GM04504 (cell line): ENCODE measurements at regions not wholly inside any gene's neighbourhood (a gene's known extent, or its start where the extent isn't known, plus 50 kb on each side); places are given as distances from the start of the nearest gene placed in this dataset.
"Not testable (repeated sequence)": the region's sequence is repeated elsewhere in the genome, so short reads cannot be mapped to it uniquely, and the experiment has no call there.

Experiments used
- DNase-seq: peaks from one replicate; pipeline ENCODE4 v3.0.0-alpha.2; 2012; ENCODE audit warnings: low read depth

DNA sequence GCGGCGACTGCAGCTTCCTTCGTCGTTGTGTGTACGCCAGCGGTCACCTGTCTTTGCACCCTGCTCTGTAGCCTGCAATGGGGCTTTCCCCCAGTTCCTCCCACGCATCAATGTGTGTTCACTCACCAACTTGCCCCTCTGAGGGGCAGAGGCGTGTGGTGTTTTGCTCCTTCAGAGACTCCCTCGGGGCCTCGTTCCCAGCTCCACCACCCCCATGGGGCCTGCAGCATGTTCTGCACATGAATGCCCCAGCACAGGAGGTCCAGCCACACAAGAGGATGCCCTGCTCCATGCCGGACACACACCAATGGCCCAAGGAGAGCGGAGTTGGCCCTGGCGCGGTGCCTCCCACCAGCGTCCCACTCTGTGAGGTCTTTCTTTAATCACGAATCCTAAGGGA, 196.8 kb downstream of the BANP start:
- DNase-seq = not testable (repeated sequence)

DNA sequence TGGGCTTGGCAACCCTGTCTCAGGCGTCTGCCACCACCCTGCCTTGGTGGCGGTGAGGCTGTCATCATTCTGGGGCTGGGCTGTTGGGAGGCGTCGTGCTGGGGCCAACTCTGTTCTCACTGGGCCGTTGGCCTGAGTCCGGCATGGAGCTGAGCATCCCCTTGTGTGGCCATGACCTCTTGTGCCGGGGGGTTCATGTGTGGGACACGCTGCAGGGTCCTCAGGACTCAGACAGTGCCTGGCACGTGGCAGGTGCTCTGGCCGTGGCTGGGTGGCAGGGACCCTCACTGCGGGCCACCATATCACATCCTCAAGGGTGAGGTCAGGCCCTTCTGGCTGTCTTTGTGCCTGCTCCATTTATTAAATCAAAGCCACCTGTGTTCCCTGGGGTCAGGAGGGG, 197.4 kb downstream of the BANP start:
- not testable (repeated sequence) for DNase-seq

DNA sequence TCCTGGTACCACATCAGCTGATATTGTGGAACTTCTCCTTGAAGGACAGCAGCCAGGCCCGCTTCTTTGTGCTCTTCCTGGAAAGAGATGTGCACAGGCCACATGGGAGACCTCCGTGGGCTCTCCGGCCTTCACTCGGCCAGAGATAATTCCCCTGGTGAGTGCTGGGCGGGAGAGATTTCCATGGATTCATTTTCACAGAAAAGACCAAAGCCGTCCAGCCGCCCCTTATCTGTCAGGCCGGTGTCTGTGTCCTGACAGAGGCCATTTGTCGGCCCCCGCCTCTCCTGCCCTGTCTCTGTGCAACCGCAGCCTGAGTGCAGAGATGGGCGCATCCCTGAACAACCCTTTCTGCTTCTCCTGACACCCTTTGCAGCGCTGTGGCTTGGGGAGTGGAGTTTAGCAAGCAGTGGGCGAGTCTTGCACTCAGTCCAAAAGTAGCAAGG, 197.9 kb downstream of the BANP start:
- not testable (repeated sequence) for DNase-seq

DNA sequence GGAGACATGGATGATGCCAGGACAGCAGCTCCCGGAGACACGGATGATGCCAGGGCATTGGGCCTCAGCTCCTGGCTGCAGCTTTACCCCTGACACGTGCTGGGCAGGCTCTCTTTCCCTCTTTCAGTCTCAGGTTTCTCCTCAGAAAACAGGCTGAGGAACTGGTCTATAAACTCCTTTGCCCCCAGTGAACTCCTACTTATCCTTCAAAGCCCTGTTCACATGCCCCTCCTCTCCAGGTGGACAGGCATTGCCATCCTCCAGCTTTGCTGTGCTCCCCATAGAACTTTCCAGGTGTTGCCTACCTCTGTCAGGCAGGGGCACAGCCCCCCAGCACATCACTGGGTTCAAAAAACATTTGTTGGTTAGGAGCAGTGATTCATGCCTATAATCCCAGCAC, 198.4 kb downstream of the BANP start:
- not testable (repeated sequence) for DNase-seq

DNA sequence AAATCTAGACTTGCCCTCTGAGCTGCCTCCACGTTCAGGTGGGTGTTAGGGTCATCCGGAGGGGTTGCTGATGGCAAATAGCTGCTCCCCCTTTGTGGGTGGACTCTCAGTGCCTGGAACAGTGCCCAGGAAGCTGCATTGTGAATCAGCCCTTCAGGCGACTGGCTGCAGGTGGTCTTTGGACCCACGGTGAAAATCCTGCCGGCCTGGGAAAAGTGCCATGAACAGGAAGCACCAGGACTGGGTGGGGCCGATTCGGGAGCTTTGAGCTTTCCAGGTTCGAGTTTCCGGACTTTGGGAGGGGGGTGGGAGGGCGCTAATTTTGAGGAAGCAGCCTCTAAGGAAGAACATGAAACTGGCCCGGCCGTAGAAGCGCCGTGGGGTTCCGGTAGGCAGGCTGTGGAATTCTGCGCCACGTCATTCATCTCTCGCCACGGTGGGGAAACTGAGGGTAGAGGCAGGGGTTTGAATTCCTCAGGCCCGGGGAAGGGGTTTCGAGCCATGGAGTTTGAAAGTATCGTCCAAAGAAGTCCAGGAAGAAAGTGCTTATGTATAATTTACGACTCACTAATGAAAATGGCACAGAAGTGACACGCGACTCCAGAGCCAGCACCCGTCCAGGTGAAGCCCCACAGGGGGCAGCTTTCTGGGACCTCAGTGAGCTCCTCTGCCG, 199.4 kb downstream of the BANP start:
- DNase-seq = not testable (repeated sequence)

DNA sequence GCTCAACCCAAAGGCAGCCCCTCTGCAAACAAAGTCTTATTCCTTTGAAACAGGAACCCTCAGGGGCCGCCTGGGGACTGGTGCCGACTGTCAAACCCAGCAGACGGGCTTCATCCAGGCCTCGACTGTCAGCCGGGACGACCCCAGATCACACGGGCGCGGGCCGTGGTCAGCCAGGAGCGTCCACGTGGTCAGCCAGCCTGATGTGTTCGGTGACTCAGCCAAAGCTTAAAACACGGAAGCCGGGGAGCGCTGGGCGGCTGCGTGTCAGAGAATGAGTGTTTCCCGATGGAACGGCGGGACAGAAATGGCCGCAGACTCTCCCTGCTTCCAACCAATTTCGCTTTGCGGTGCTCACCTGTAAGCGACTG, 199.9 kb downstream of the BANP start:
- DNase-seq = not testable (repeated sequence)

DNA sequence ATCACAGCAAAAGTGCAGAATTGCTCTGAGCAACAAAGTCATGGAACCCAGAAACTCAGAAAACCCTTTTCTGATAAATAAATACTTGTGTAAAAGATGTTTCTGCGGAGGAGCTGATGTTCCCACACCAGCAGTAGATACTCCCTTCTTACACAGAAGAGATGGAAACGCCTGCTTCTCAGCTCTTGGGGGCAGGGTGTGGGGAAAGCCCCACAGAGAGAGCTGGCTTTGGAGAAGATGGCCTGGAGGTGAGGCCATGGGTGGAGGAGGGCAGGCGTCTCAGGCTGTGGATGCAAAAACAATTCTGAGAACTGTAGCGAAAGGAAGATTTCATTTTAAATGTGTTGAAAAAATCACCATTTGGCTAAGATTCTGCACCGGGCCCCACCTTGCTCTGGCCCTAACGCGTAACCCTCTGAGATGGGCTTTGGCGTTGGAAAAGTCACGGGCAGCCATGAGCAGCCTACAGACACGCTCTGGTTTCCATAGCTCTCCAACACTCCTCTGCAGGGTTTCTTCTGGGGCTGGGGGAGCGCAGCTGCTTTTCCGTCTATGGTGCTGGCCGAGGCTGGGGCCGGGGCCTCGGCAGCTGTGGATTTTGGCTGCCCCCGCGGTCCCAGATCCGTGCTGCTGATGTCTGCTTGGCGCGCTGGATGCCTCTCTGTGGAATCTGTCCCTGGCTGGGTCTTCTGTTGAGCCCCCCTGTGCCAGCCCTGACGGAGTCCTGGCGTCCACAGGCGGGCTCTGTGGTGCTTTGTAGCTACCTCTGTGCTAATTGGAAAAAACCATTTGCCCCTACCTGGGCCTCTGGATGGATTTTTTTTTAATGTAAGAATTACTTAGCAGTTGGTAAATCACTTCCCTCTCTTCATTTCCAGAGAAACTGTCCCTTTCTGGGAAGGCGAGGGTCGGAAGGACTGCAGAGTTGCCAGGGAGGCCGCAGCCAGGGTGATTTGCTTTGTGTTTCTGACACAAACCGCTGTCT, 200.9 kb downstream of the BANP start:
- not testable (repeated sequence) for DNase-seq

DNA sequence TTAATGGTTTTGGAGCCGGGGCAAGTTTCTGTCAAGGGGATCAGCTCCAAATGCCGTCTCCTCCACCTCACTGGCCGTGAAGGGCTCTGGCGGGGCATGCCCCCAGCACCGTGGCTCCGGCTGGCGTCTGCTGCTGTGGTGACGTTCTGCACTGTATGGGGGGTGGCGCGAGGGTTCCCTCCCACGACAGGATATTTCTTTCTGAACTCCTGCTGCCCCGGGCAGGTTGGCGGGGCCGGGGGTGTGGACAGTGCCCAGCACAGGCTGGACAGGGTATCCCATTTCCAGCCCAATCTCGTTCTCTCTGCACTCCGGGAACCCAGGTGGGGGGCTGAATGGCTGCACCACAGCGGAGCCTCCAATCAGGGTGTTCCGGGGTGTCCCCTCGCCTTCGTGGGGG, 201.6 kb downstream of the BANP start:
- not testable (repeated sequence) for DNase-seq

DNA sequence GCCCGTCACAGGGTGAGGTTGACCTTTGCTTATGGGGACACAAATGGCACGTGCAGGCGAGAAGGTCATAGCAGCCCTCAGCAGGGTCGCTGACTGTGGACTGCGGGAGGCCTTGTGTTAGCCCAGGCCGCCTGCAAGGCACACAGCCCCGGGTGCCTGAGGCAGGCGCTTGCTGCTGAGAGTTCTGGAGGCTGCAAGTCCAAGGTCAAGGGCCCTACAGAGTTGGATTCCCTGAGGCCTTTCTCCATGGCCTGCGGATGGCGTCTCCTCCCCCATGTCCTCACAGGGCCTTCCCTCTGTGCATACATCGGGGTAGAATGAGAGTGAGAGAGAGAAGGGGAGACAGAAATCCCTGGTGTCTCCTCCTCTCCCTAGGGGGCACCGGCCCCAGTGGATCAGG, 202.3 kb downstream of the BANP start:
- not testable (repeated sequence) for DNase-seq

DNA sequence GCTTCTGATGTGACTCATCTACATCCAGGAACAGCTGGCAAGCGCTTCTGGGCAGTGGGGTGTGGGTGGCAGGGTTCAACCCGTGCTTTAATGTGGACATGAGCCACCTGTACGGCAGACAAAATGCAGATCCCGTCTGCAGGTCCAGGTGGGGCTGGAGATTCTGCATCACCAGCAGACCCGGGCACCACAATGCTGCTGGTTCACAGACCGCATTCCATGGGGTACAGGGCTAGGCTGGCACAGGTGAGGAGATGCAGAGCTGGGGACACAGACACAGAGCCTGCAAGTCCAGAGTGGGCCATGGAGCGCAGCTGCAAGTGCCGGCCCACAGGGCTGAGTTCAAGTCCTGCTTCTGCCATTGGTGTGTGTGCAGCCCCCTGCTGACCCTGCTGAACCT, 203.7 kb downstream of the BANP start:
- not testable (repeated sequence) for DNase-seq

DNA sequence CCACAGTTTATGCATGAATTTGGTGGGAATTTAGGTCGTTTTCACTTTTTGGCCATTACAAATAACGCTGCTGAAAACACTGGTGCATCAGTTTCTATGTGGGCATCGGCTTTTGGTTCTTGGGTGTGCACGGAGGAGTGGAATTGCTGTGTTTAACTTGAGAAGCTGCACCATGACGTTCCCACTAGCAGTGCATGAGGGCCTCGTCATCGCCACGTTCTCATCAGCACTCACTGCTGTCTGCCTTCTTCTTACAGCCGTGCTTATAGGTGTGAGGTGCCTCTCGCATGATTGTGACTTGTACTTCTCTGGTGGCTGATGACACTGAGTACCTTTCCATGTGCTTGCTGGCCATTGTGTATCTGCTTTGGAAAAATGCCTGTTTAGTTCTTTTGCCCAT, 204.4 kb downstream of the BANP start:
- DNase-seq = not testable (repeated sequence)

DNA sequence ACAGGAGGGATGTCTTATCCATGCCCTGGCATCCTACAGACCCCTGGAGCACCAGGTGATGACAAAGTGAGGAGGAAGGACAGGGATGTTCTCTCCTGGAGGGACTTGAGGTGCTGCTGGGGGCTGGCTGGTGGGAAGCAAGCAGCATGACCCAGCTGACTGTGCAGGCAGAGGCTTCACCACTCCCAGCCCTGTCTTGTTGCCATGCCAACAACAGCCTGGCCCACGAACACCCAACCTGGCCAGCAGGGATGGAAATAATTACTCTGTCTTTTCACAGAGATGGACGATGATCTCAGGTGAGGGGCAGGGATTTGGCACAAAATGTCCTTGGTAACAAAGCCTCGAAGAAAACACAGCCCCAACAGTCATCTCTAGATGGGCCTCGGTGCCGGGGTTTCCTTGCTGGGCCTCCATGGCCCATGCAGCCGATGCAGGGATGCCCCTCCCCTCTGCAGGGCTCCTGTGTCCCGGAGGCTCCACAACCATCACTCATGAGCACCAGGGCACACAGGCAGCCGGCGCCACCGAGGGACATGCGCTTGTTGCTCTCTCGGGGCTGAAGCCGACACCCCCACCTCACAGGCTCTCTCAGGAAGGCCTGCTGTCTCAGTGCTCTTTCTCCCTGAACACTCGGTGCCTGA, 205.5 kb downstream of the BANP start:
- not testable (repeated sequence) for DNase-seq

DNA sequence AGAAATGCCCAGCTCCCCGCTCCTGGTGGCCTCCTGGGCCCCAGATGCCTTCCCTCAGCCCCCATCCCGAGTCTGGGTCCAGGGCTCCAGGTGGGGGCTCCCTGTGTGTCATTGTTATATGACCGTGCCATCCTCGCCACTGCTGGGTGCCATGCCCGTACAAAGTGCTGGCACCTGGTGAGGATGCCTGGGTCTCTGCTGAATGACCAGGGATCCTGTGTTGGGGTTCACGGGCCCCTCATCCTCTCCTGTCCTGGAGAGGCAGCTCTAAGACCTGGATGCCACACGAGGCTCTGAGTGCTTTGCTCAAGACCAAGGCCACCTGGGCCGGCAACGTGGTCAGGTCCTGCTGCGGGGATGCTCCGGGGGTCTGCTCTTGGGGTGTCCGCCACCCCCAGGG, 206.5 kb downstream of the BANP start:
- DNase-seq = not testable (repeated sequence)

DNA sequence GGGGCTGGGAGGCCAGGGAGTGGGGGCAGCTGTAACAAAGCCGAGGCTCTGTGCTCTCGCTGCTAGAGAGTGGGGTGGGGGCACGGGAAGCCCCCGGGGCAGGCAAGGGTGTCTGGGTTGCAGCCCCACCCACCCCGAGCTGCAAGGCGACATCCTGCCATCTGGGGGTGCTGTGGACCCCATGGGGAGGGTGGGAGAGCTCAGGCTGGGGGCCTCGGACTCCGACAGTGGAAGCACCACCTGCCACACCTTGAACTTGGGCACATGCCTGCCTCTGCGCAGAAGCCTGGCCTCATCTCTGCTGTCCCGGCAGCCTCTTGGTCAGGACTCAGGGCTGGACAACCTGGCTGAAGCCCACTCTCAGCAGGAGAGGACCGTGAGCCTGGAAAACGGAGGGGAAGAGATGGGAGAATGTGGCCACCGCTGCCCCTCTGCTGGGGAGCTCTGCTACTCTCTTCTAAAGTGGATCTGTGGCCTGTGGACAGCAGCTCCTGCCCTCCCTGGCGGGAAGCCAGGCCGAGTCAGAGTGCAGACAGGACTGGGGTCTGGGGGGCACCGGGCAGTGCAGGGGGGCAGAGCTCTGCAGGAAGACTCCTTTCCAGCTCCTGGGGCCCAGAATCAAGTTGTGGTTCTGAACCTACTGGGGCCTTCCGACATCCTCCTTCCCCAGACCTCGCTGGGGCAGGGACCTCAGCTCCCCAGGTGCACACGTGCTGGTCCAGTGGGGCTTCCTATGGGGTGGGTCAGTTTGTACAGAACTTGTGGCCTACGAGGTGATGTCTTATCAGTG, 207.2 kb downstream of the BANP start:
- not testable (repeated sequence) for DNase-seq

DNA sequence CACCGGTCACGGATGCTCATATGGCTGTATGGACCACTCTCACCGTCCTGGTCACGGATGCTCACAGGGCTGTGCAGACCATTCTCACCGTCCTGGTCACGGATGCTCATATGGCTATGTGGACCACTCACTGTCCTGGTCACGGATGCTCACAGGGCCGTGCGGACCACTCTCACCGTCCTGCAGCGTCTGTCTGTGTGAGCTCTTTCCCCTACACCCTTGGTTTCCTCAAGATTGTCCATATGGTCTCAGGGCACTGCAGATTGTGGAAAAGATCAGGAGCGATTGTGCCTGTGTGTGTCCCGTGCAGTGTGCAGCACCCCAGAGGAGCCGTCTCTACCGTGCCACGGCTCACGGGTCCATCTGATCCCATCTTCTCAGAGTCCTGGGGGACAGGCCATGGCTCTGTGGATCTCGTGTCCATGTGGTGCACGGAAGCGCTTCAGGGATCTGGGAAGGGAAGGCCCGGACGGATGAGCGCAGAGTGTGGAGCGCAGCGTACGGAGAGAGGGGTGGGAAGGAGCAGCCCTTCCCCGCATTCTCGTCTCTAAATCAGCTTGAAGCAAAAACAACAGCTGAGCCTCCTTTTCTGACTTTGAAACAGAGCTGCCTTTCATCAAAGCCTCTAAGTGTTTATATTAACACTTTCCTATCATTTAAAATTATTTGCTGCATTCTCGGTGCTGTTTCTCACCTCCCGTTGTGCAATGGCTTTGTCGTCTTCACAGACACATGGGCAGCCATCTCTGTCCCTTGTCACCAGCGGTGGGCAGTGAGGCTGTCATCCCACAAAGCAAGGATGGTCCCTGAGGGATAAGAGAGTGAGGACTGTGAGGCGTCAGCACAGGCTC, 208.0 kb downstream of the BANP start:
- DNase-seq = not testable (repeated sequence)

DNA sequence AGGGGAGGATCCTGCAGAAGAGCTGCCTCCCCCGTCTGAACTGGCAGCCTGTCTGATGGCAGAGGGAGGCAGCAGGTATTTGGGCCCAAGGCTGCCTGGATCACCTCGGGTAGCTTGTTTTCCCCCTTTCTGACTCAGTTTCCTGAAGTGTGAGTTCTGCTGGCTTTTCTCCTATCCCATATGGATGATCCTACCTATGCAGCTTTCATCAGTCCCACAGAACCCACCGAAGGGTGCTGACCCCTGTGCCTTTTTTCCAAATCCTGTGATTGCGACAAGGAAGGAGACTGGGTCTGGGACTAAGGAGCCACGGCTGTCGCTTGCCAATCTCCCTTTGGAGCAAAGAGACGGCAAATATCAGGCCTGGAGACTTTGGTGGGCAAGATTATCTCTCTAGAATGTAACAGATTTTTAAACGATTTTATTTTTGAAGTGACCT, 208.7 kb downstream of the BANP start:
- not testable (repeated sequence) for DNase-seq

DNA sequence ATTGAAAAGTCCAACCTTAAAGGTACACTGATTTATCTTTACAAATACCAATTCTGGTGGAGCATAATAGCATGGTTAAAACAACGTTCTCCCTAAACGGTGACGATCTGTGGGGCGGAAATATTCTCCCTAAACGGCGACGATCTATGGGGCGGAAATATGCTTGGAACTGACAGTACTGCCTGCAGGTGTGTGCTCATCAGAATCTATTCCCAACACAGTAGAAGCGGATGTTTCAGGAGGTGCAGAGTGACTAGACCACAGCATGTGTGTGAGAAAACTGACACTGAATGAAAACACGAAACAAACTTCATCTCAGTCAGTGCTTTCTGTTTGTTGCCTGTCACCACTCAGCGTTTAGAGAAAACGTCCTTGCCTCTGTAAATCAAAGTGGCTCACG, 210.0 kb downstream of the BANP start:
- DNase-seq = not testable (repeated sequence)

DNA sequence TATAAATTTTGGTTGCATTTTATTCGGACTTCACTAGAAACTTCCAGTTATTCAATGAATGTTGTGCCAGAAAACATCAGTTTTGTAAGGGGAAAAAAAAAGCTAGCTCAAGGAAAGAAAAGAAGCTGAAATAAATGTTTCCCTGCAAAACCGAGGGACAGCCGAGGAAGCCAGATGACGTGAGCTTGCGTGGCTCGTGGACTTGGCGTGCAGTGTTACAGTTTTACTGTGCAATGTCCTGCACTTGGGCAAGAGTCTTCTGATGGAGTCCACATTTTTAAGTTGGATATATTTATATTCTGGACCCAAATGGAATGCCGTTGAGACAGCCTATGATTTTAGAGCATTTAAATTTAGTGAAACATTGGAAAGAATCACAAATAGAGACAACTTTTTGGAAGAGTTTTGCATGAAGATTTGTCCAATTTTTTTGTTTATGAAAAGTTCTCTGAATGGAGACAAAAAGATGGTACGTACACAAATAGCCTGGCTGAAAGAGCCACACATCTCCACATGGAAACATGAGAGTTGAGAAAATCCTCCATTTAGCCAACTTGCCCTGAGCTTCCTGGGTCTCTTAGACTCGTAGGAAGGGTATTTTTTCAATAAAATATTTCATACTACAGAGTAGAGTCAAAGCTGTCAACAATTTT, 210.5 kb downstream of the BANP start:
- not testable (repeated sequence) for DNase-seq

DNA sequence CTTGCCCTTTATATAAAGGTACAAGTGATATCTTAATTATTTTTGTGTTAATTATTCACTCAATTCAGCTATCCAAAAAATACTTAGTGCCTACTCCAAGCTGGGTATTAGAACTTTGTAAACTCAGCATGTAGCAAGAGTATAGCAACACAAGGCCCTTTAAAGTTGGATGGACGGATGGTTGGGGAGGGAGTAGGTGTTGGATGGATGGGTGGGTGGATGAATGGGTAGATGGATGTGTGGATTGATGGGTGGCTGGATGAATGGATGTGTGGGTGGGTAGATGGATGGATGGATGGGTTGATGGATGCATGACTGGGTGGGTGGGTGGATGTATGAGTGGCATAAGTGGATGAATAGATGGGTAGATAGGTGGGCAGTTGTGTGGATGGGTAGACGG, 211.5 kb downstream of the BANP start:
- DNase-seq = not testable (repeated sequence)
